ENCODE measurements at regions not wholly inside any gene's neighbourhood (a gene's known extent, or its start where the extent isn't known, plus 50 kb on each side); places are given as distances from the start of the nearest gene placed in this dataset.
"Not testable (repeated sequence)": the region's sequence is repeated elsewhere in the genome, so short reads cannot be mapped to it uniquely, and the experiment has no call there.

GRCh38 chr17:16888413-16889087, 83.4 kb downstream of the TNFRSF13B start:
- Histone ChIP-seq H3K4me3 (no peak overlapping the region), H3K9me3 (no peaks in the 10 kb centered on the region), H3K36me3 (no peaks in the 10 kb centered on the region), H3K4me1 (no peaks in the 10 kb centered on the region), H3K27me3 (no peaks in the 10 kb centered on the region), H3K27ac (no peak overlapping the region)
- DNase-seq: no peak
- TF ChIP-seq POLR2A (IDR thresholded peaks at IDR 0.05) (no peak), CTCF (IDR thresholded peaks at IDR 0.05) (no peak)
- intact Hi-C loops (cut with DNase I; ENCODE audit: low total_unique reads): no loop called here

GRCh38 chr17:16887523-16888095, 84.3 kb downstream of the TNFRSF13B start:
- Histone ChIP-seq H3K9me3 (no peaks in the 10 kb centered on the region), H3K27ac (no peak overlapping the region), H3K27me3 (no peaks in the 10 kb centered on the region), H3K36me3 (no peaks in the 10 kb centered on the region), H3K4me3 (no peak overlapping the region), H3K4me1 (no peaks in the 10 kb centered on the region)
- DNase-seq: no peak
- no peak for TF ChIP-seq CTCF (IDR thresholded peaks at IDR 0.05)
- no peak for TF ChIP-seq POLR2A (IDR thresholded peaks at IDR 0.05)
- intact Hi-C loops (cut with DNase I; ENCODE audit: low total_unique reads): no loop called here

DNA sequence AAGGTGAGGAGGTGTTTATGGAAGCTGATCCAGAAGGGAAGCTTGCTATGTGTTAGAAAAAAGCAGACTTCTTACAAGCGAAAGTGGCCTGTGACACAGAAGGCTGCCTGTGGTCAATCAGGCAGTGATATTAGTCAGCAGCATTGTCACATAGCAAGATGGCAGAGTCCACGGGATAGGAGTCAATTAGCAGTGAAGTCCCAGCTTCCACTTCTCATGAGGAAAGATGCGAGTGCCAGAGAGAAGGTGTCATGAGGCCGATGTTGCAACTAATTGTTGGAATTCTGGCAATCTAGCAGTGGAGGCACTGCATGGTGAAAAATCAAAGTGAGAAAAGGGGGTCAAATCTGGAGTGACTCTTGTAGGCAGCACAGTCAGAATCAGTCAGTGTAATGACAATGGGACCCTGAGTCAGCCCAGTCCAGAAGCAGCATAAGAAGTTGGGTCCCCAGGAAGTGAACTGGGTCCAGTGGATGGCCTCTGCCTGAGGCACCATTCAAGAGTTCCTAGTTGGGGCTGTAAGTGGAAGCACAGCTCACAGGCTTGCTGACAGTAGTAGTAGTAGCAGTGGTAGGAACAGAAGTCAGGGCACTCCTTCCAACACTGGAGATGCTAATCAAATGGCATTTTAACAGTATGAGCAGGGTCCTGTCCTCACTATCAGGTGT, 85.1 kb downstream of the TNFRSF13B start:
- Histone ChIP-seq H3K9me3 (no peaks in the 10 kb centered on the region), H3K4me3 (no peak overlapping the region), H3K27ac (no peak overlapping the region), H3K4me1 (no peaks in the 10 kb centered on the region), H3K36me3 (no peaks in the 10 kb centered on the region), H3K27me3 (no peaks in the 10 kb centered on the region)
- intact Hi-C loops (cut with DNase I; ENCODE audit: low total_unique reads): no loop called here
- no peak for DNase-seq
- TF ChIP-seq POLR2A (IDR thresholded peaks at IDR 0.05) (no peak), CTCF (IDR thresholded peaks at IDR 0.05) (no peak)

GRCh38 chr17:16885204-16885603, 86.7 kb downstream of the TNFRSF13B start:
- H3K4me1 ChIP-seq; H3K36me3 ChIP-seq; DNase-seq; H3K27ac ChIP-seq; H3K9me3 ChIP-seq; H3K4me3 ChIP-seq; intact Hi-C loops (cut with DNase I; ENCODE audit: low total_unique reads); H3K27me3 ChIP-seq: not testable (repeated sequence)

DNA sequence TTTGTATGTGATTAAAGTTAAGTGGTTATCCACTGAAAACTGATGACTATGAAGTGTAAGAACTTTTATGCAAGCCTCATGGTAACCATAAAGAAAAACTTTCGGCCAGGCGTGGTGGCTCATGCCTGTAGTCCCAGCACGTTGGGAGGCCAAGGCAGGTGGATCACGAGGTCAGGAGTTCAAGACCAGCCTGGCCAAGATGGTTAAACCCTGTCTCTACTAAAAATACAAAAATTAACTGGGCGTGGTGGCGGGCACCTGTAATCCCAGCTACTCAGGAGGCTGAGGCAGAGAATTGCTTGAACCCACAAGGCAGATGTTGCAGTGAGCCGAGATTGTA, 89.0 kb downstream of the TNFRSF13B start:
- H3K27ac ChIP-seq; H3K9me3 ChIP-seq; intact Hi-C loops (cut with DNase I; ENCODE audit: low total_unique reads); H3K36me3 ChIP-seq; H3K4me3 ChIP-seq; DNase-seq; H3K4me1 ChIP-seq; H3K27me3 ChIP-seq: not testable (repeated sequence)

DNA sequence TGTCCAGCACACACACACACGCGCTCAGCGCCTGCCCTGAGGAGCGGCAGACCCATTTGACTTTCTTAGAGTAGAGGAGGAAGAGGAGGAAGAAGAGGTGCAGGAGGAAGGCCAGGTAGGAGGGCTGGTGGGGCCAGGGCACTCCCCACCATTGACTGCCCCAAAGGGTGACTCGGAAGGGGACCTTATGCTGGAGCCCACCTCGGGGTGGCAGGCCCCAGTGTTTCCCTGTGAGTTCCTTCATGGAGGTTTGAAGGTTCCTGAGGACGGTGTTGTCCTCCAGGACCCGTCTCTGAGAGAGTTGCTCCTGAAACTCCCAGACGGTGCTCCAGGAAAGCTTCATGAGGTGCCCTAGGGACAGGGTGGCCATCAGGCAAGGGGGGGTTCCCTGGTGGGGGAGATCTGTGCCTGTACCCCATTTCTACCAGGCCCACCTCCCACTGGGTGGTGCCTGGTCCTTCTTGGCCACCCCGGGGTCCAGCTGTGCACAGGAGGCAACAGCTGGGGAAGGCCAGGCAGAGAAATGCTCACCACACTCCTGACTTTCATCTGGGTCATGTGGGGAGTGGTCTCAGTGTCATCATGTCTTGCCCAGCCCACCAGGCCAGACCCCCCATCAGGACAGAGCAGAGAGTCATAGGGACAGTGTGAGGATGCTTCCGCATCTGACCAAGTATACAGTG, 89.5 kb downstream of the TNFRSF13B start:
- intact Hi-C loops (cut with DNase I; ENCODE audit: low total_unique reads): no loop called here
- H3K9me3 ChIP-seq: no peaks in the 10 kb centered on the region
- no peaks in the 10 kb centered on the region for H3K36me3 ChIP-seq
- DNase-seq: no peak
- H3K27me3 ChIP-seq: no peaks in the 10 kb centered on the region
- H3K27ac ChIP-seq: no peak overlapping the region
- H3K4me1 ChIP-seq: no peaks in the 10 kb centered on the region
- TF ChIP-seq POLR2A (IDR thresholded peaks at IDR 0.05): no peak
- TF ChIP-seq CTCF (IDR thresholded peaks at IDR 0.05): no peak
- no peak overlapping the region for H3K4me3 ChIP-seq

All from uterus (tissue), 3 donors.